Stimulated activated CD4-positive, alpha-beta T cell treated with anti-CD3 and anti-CD28 coated beads, Interleukin-2, amount 100 ng/mL, for 48 hours (primary cell): ENCODE measurements at regions not wholly inside any gene's neighbourhood (a gene's known extent, or its start where the extent isn't known, plus 50 kb on each side); places are given as distances from the start of the nearest gene placed in this dataset.
A peak's percentile ranks its signal among the peaks of the same experiment; 100 is the strongest.

ENCODE experiments used
- DNase-seq, 2 donors: peaks; one replicate each; pipeline ENCODE4 v3.0.0-alpha.2; 2020

- peak; percentile 20 to 23 for DNase-seq
Observed at GRCh38 chr18:70464343-70465114, 175.7 kb downstream of the SOCS6 start.

GRCh38 chr18:70463085-70463484 lies 174.2 kb downstream of the SOCS6 start:
- no peak for DNase-seq

GRCh38 chr18:70462078-70462439 lies 173.2 kb downstream of the SOCS6 start:
- DNase-seq = no peak

- no peak for DNase-seq
Observed at GRCh38 chr18:70461323-70462077, 172.7 kb downstream of the SOCS6 start.

GRCh38 chr18:70459731-70460130 lies 170.9 kb downstream of the SOCS6 start:
- DNase-seq = no peak

- no peak for DNase-seq
Observed at GRCh38 chr18:70459251-70459650, 170.4 kb downstream of the SOCS6 start.

GRCh38 chr18:70457788-70458187 lies 168.9 kb downstream of the SOCS6 start:
- no peak for DNase-seq

GRCh38 chr18:70457223-70457622 lies 168.4 kb downstream of the SOCS6 start:
- no peak for DNase-seq

- no peak for DNase-seq
Observed at GRCh38 chr18:70456376-70456775, 167.5 kb downstream of the SOCS6 start.

- DNase-seq = no peak
Observed at GRCh38 chr18:70455731-70456130, 166.9 kb downstream of the SOCS6 start.

GRCh38 chr18:70454704-70455322 lies 166.0 kb downstream of the SOCS6 start:
- peak; percentile 24 to 31 for DNase-seq

- no peak for DNase-seq
Observed at GRCh38 chr18:70453058-70453775, 164.4 kb downstream of the SOCS6 start.

- DNase-seq = no peak
Observed at GRCh38 chr18:70452501-70452900, 163.7 kb downstream of the SOCS6 start.

- DNase-seq = no peak
Observed at GRCh38 chr18:70450426-70451253, 161.8 kb downstream of the SOCS6 start.

- no peak for DNase-seq
Observed at GRCh38 chr18:70448588-70448987, 159.7 kb downstream of the SOCS6 start.

GRCh38 chr18:70446063-70446462 lies 157.2 kb downstream of the SOCS6 start:
- no peak for DNase-seq

- no peak for DNase-seq
Observed at GRCh38 chr18:70442933-70443332, 154.1 kb downstream of the SOCS6 start.

- no peak for DNase-seq
Observed at GRCh38 chr18:70432804-70433400, 144.1 kb downstream of the SOCS6 start.

- DNase-seq = no peak
Observed at GRCh38 chr18:70431203-70431624, 142.4 kb downstream of the SOCS6 start.

- no peak for DNase-seq
Observed at GRCh38 chr18:70430501-70431173, 141.8 kb downstream of the SOCS6 start.

GRCh38 chr18:70429847-70430500 lies 141.1 kb downstream of the SOCS6 start:
- DNase-seq = no peak
